H1 (cell line): ENCODE measurements at regions not wholly inside any gene's neighbourhood (a gene's known extent, or its start where the extent isn't known, plus 50 kb on each side); places are given as distances from the start of the nearest gene placed in this dataset.

Experiments used
- CTCF ChIA-PET: fragments of 300-600 bp; sonication (Branson Sonifier 250); formaldehyde crosslinking; loops from one replicate; lab custom pipeline; 2021; ENCODE audit not compliant: partially characterized antibody; lab: Charles Lee
- POLR2A ChIA-PET: fragments of 300-600 bp; sonication (Branson Sonifier 250); formaldehyde crosslinking; loops from one replicate; lab custom pipeline; 2021; ENCODE audit warnings: inconsistent platforms; ENCODE audit not compliant: partially characterized antibody; lab: Charles Lee
- DNase-seq, 2 experiments: peaks; one replicate each; pipeline versions ENCODE4 v3.0.0 to v3.0.0-alpha.2; 2010 to 2022; ENCODE audit warnings: low spot score in 2 of 2, low read depth in 1 of 2, mixed read lengths in 1 of 2
- FAIRE-seq: peaks from 2 replicates; lab custom pipeline; 2011; peaks lifted over from hg19 to GRCh38; lab: Jason Lieb, UNC
- H2AFZ ChIP-seq: 2 replicates; pipeline ENCODE4 v1.8.1; 2012; ENCODE audit warnings: low read length, inconsistent platforms
- H2AK5ac ChIP-seq: 2 replicates; pipeline ENCODE4 v1.6.1; 2013; ENCODE audit warnings: low read depth, low read length
- H2BK120ac ChIP-seq: replicated peaks from 2 replicates; pipeline ENCODE3; 2013; ENCODE audit warnings: low read depth, low read length, inconsistent platforms
- H2BK12ac ChIP-seq: 2 replicates; pipeline ENCODE4 v1.6.1; 2013; ENCODE audit warnings: low read depth, low read length
- H2BK15ac ChIP-seq: 2 replicates; pipeline ENCODE4 v1.6.1; 2013; ENCODE audit warnings: low read length
- H2BK20ac ChIP-seq: 2 replicates; pipeline ENCODE4 v1.6.1; 2013; ENCODE audit warnings: low read length
- H2BK5ac ChIP-seq: 2 replicates; pipeline ENCODE4 v1.6.1; 2013; ENCODE audit warnings: low read depth, low read length
- H3K14ac ChIP-seq: 2 replicates; pipeline ENCODE4 v1.6.1; 2013; ENCODE audit warnings: inconsistent platforms; ENCODE audit not compliant: insufficient read length
- H3K18ac ChIP-seq: 2 replicates; pipeline ENCODE4 v1.6.1; 2013; ENCODE audit warnings: low read length; ENCODE audit errors: extremely low read depth
- H3K23ac ChIP-seq: 2 replicates; pipeline ENCODE4 v1.6.1; 2013; ENCODE audit warnings: inconsistent platforms; ENCODE audit not compliant: insufficient read length
- H3K23me2 ChIP-seq: 2 replicates; pipeline ENCODE4 v1.6.1; 2013; ENCODE audit warnings: low read depth, low read length
- H3K27ac ChIP-seq: 2 replicates; pipeline ENCODE4 v1.6.1; 2011; ENCODE audit warnings: low read depth, low read length, inconsistent platforms
- H3K27me3 ChIP-seq, 4 experiments: replicated peaks in 1 of 4; 1 replicate in 1 of 4; 2 replicates in 3 of 4; pipeline versions ENCODE4 v1.6.1 to v1.8.1; 2011 to 2013; ENCODE audit warnings: low read length in 3 of 4, mild to moderate bottlenecking in 3 of 4, inconsistent platforms in 2 of 4, mixed read lengths in 2 of 4, moderate library complexity in 1 of 4; ENCODE audit not compliant: control insufficient read depth in 3 of 4, insufficient read depth in 3 of 4; ENCODE audit errors: extremely low read depth in 1 of 4
- H3K36me3 ChIP-seq, 4 experiments: 2 replicates each; pipeline versions ENCODE4 v1.6.1 to v1.8.1; 2011 to 2013; ENCODE audit warnings: mild to moderate bottlenecking in 4 of 4, low read length in 3 of 4, moderate library complexity in 2 of 4, control low read depth in 1 of 4, inconsistent platforms in 1 of 4; ENCODE audit not compliant: insufficient read depth in 4 of 4, control insufficient read depth in 2 of 4
- H3K4ac ChIP-seq: replicated peaks from 2 replicates; pipeline ENCODE3; 2013; ENCODE audit warnings: low read length, low read depth, mixed read lengths, inconsistent platforms; ENCODE audit not compliant: insufficient read length
- H3K4me1 ChIP-seq, 4 experiments: replicated peaks in 1 of 4; 1 replicate in 1 of 4; 2 replicates in 3 of 4; pipeline versions ENCODE4 v1.6.1 to v1.8.1; 2011 to 2013; ENCODE audit warnings: low read length in 3 of 4, inconsistent platforms in 2 of 4, mixed read lengths in 1 of 4; ENCODE audit not compliant: insufficient read depth in 4 of 4, control insufficient read depth in 3 of 4
- H3K4me2 ChIP-seq, 2 experiments: 2 replicates each; pipeline versions ENCODE4 v1.6.1 to v1.8.1; 2011 to 2013; ENCODE audit warnings: low read depth in 2 of 2, low read length in 2 of 2, control low read depth in 1 of 2, inconsistent platforms in 1 of 2, mild to moderate bottlenecking in 1 of 2; ENCODE audit not compliant: insufficient read depth in 1 of 2
- H3K4me3 ChIP-seq, 4 experiments: fragments of 200-600, 300-600 bp in 1 of 4; sonication (generic), shearing (Covaris generic), sonication (Bioruptor Twin) in 1 of 4; 2 replicates each; pipeline versions ENCODE4 v1.5.1 to v1.8.1; 2011 to 2016; ENCODE audit warnings: low read length in 4 of 4, low read depth in 3 of 4, control low read depth in 2 of 4, inconsistent platforms in 2 of 4, mild to moderate bottlenecking in 2 of 4, mixed read lengths in 1 of 4, moderate library complexity in 1 of 4; ENCODE audit not compliant: insufficient read depth in 2 of 4; ENCODE audit errors: extremely low read depth in 1 of 4
- H3K56ac ChIP-seq: replicated peaks from 2 replicates; pipeline ENCODE3; 2013; ENCODE audit warnings: low read depth, mild to moderate bottlenecking, mixed read lengths, low read length, inconsistent platforms; ENCODE audit not compliant: insufficient read length
- H3K79me1 ChIP-seq: 2 replicates; pipeline ENCODE4 v1.6.1; 2013; ENCODE audit warnings: low read depth, low read length, control low read depth
- H3K79me2 ChIP-seq, 2 experiments: 2 replicates each; pipeline versions ENCODE4 v1.6.1 to v1.8.1; 2012 to 2013; ENCODE audit warnings: low read length in 2 of 2, mild to moderate bottlenecking in 2 of 2, inconsistent platforms in 1 of 2; ENCODE audit not compliant: insufficient read depth in 2 of 2, control insufficient read depth in 1 of 2
- H3K9ac ChIP-seq, 4 experiments: replicated peaks in 1 of 4; 1 replicate in 1 of 4; 2 replicates in 3 of 4; pipeline versions ENCODE4 v1.6.1 to v1.8.1; 2011 to 2013; ENCODE audit warnings: low read depth in 3 of 4, low read length in 3 of 4, control low read depth in 2 of 4, mild to moderate bottlenecking in 2 of 4, moderate library complexity in 2 of 4, inconsistent platforms in 1 of 4; ENCODE audit errors: extremely low read depth in 1 of 4
- H3K9me3 ChIP-seq, 2 experiments: 2 replicates each; pipeline versions ENCODE4 v1.6.1 to v1.8.1; 2012 to 2013; ENCODE audit warnings: mild to moderate bottlenecking in 2 of 2, moderate library complexity in 2 of 2, control low read depth in 1 of 2, inconsistent platforms in 1 of 2, low read depth in 1 of 2, low read length in 1 of 2, mixed read lengths in 1 of 2; ENCODE audit not compliant: insufficient read depth in 2 of 2
- H4K20me1 ChIP-seq, 2 experiments: replicated peaks in 1 of 2; 2 replicates each; pipeline versions ENCODE3 to v1.8.1; 2011 to 2013; ENCODE audit warnings: inconsistent platforms in 2 of 2, low read length in 2 of 2, mild to moderate bottlenecking in 1 of 2; ENCODE audit not compliant: insufficient read depth in 2 of 2, control insufficient read depth in 1 of 2
- H4K5ac ChIP-seq: 2 replicates; pipeline ENCODE4 v1.6.1; 2013; ENCODE audit warnings: low read length, low read depth, mixed read lengths, inconsistent platforms; ENCODE audit not compliant: insufficient read length
- H4K8ac ChIP-seq: 2 replicates; pipeline ENCODE4 v1.8.0; 2013; ENCODE audit warnings: mild to moderate bottlenecking, moderate library complexity, low read length, inconsistent platforms; ENCODE audit not compliant: insufficient read depth; ENCODE audit errors: extremely low read depth
- H4K91ac ChIP-seq: replicated peaks from 2 replicates; pipeline ENCODE3; 2013; ENCODE audit warnings: low read length, mixed read lengths, inconsistent platforms; ENCODE audit not compliant: insufficient read length
- ASH2L ChIP-seq: fragments of 200-600, 300-600 bp; sonication (generic); IDR thresholded peaks from one replicate; pipeline ENCODE4 v1.7.1; 2017; ENCODE audit warnings: low read length
- CBX5 ChIP-seq: fragments of 300-800, 300-1000 bp; sonication (generic); IDR thresholded peaks from 2 replicates; pipeline ENCODE4 v1.7.1; 2016; ENCODE audit warnings: antibody characterized with exemption, low read length, low read depth
- CHD2 ChIP-seq: IDR thresholded peaks from 2 replicates; pipeline ENCODE4 v1.6.1; 2012; ENCODE audit warnings: low read length, improper control_type of control experiment
- EP300 ChIP-seq, 2 experiments: IDR thresholded peaks; 1 replicate in 1 of 2; 2 replicates in 1 of 2; pipeline ENCODE4 v1.6.1; 2011 to 2012; ENCODE audit warnings: low read depth in 2 of 2, low read length in 2 of 2, mild to moderate bottlenecking in 2 of 2, borderline replicate concordance in 1 of 2, inconsistent platforms in 1 of 2, moderate library complexity in 1 of 2
- FOSL1 ChIP-seq: IDR thresholded peaks from 2 replicates; pipeline ENCODE4 v1.6.1; 2011; ENCODE audit warnings: mild to moderate bottlenecking, low read depth, low read length, moderate library complexity; ENCODE audit not compliant: insufficient read depth
- KDM4A ChIP-seq: IDR thresholded peaks from one replicate; pipeline ENCODE4 v1.7.1; 2012; ENCODE audit warnings: low read depth, mild to moderate bottlenecking, moderate library complexity, low read length, inconsistent platforms; ENCODE audit not compliant: severe bottlenecking
- MAX ChIP-seq: IDR thresholded peaks from 2 replicates; pipeline ENCODE4 v1.6.1; 2012; ENCODE audit warnings: inconsistent platforms
- NANOG ChIP-seq: IDR thresholded peaks from 2 replicates; pipeline ENCODE4 v1.6.1; 2011; ENCODE audit warnings: low read length, low read depth, mild to moderate bottlenecking, inconsistent platforms; ENCODE audit not compliant: insufficient read depth, poor library complexity, severe bottlenecking
- POLR2AphosphoS5 ChIP-seq: IDR thresholded peaks from 2 replicates; pipeline ENCODE4 v1.6.1; 2011; ENCODE audit warnings: low read depth, low read length
- RXRA ChIP-seq: IDR thresholded peaks from 2 replicates; pipeline ENCODE4 v1.6.1; 2011; ENCODE audit warnings: low read depth, mild to moderate bottlenecking, low read length, moderate library complexity; ENCODE audit not compliant: insufficient read depth
- SP1 ChIP-seq: IDR thresholded peaks from 2 replicates; pipeline ENCODE4 v1.6.1; 2011; ENCODE audit warnings: low read depth, low read length
- WGBS, 2 experiments: shearing (Covaris generic) in 1 of 2; methylation state at CpG; one replicate each; pipeline versions ENCODE4 v1.1.6 to v1.1.7; 2013 to 2015; ENCODE audit warnings: low lambda C conversion rate in 2 of 2, mixed read lengths in 2 of 2, inconsistent platforms in 1 of 2, low coverage in 1 of 2, missing lambda C conversion rate in 1 of 2; ENCODE audit not compliant: insufficient replicate concordance in 2 of 2, insufficient coverage in 1 of 2, insufficient read length in 1 of 2; ENCODE audit errors: extremely low coverage in 1 of 2, missing lambda C conversion rate in 1 of 2; 5-methylcytosine and 5-hydroxymethylcytosine counted together

GRCh38 chr22:34966980-34967565 is 98.9 kb upstream of the ISX start:
- no peaks in the 10 kb centered on the region for H3K36me3 ChIP-seq
- no peaks in the 10 kb centered on the region for H3K9me3 ChIP-seq
- no peak overlapping the region for H2AK5ac ChIP-seq
- DNase-seq (no peak), FAIRE-seq (no peak)
- ChIA-PET POLR2A (no interaction called here), CTCF (interaction anchor here (0.6 to 1.4 kb wide), 5 partner anchors 9 to 131 kb away, joined by 3 to 7 read pairs (median 3); no protein-coding TSS in a partner anchor)
- no peak overlapping the region for H3K4ac ChIP-seq
- H3K14ac ChIP-seq: no peak overlapping the region
- H3K27ac ChIP-seq: no peak overlapping the region
- no peak overlapping the region for H3K4me3 ChIP-seq
- H2BK120ac ChIP-seq: no peak overlapping the region
- H3K23me2 ChIP-seq: no peaks in the 10 kb centered on the region
- H3K18ac ChIP-seq: no peak overlapping the region
- H2BK15ac ChIP-seq: no peak overlapping the region
- H3K79me2 ChIP-seq: no peaks in the 10 kb centered on the region
- no peak overlapping the region for H3K56ac ChIP-seq
- no peaks in the 10 kb centered on the region for H3K27me3 ChIP-seq
- H4K20me1 ChIP-seq: no peaks in the 10 kb centered on the region
- H3K9ac ChIP-seq: no peak overlapping the region
- no peak overlapping the region for H2BK5ac ChIP-seq
- no peaks in the 10 kb centered on the region for H3K79me1 ChIP-seq
- no peak overlapping the region for H4K91ac ChIP-seq
- H3K4me2 ChIP-seq: no peak overlapping the region
- H3K23ac ChIP-seq: no peak overlapping the region
- H2BK20ac ChIP-seq: no peak overlapping the region
- H4K8ac ChIP-seq: no peak overlapping the region
- no peak overlapping the region for H2AFZ ChIP-seq
- peaks cover 0 to 5% (median 1%) of the 10 kb centered on the region in 4 experiments; a peak in 2 of 7 replicates for H3K4me1 ChIP-seq
- H2BK12ac ChIP-seq: no peak overlapping the region
- 87% methylated on average over 4 of the region's 4 CpGs; no CpG with 5 or more reads in 1 of the 2 experiments for WGBS, 2 experiments
- H4K5ac ChIP-seq: no peak overlapping the region
- TF ChIP-seq CHD2: no peak
- no peak for TF ChIP-seq MAX
- no peak for TF ChIP-seq KDM4A
- no peak for TF ChIP-seq EP300 (IDR thresholded peaks at IDR 0.05; ENCODE audit: borderline replicate concordance in 1 of 2, low read depth in 2 of 2, low read length in 2 of 2)
- no peak for TF ChIP-seq FOSL1
- TF ChIP-seq CBX5: no peak
- no peak for TF ChIP-seq NANOG
- no peak for TF ChIP-seq POLR2AphosphoS5
- no peak for TF ChIP-seq RXRA
- TF ChIP-seq SP1: no peak
- no peak for TF ChIP-seq ASH2L
